ENCODE measurements at regions not wholly inside any gene's neighbourhood (a gene's known extent, or its start where the extent isn't known, plus 50 kb on each side); places are given as distances from the start of the nearest gene placed in this dataset.

DNA sequence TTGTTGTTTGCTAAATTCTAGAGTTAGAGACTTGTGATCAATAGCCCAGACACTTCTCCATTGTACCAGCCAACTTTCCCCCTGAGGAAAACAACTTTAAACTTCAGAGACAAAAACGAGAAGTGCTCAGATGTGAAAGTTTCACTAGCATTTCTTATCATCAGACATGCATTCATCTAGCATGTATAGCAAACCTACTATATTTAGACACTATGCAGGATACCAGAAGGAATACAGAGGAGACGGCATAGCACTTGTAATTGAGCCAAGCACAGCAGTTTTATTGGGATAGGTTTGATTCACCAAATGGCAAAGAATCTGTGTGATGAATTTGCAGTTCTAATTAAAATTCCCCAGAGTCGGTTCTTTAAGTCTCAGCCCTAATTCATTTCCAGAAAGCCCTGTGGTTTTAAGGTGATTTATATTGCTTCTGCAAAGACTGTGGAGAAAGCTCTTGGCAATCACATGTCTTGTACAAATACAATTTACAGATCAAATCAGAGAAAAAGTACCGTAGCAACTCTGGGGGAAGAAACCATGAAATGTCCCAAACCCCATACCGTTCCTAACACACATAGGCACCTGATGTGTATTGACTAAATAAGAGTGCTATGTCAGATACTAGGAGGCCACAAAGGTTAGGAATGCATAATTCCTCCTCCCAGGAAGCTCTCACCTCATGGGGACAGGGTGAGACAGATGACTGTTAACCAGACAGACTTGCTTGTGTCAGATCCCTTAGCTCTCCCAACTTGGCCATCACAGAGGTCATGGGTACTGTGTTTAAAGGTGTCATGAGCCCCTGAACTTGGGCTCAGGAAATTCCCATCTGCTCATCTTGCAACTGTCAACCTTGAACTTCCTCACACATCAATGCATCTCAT, 69.6 kb upstream of the KRAS start:
- in situ Hi-C loops (cut with MboI) = no loop called here
- FAIRE-seq = no peak
- Histone ChIP-seq H3K9ac (ENCODE audit: insufficient read depth in 1 of 2, low read depth in 2 of 2, low read length in 2 of 2) (no peak overlapping the region), H3K9me3 (replicated peaks; ENCODE audit: control insufficient read depth, insufficient read depth, low read depth, low read length) (no peaks in the 10 kb centered on the region), H3K4me2 (ENCODE audit: insufficient read depth, low read length) (no peak overlapping the region), H3K36me3 (ENCODE audit: control insufficient read depth, insufficient read depth, low read length) (no peaks in the 10 kb centered on the region), H3K4me3 (no peak overlapping the region), H3K27ac (ENCODE audit: extremely low read depth, low read depth, low read length) (no peak overlapping the region), H3K27me3 (ENCODE audit: control insufficient read depth in 2 of 2, insufficient read depth in 2 of 2, low read length in 2 of 2) (peaks cover 7 to 12% of the 10 kb centered on the region in 2 experiments; a peak in 3 of 5 replicates), H3K9me1 (ENCODE audit: control insufficient read depth, insufficient read depth, low read length) (no peaks in the 10 kb centered on the region), H3K79me2 (ENCODE audit: control insufficient read depth, insufficient read depth, low read length) (no peaks in the 10 kb centered on the region), H3K4me1 (replicated peaks in 1 of 2; ENCODE audit: control insufficient read depth in 2 of 2, insufficient read depth in 2 of 2, low read length in 2 of 2) (no peaks in the 10 kb centered on the region; a peak in 1 of 5 replicates), H2AFZ (ENCODE audit: low read depth, low read length) (no peak overlapping the region), H4K20me1 (replicated peaks; ENCODE audit: control insufficient read depth, insufficient read depth, low read length) (no peaks in the 10 kb centered on the region)
- ChIA-PET CTCF (ENCODE audit: low intra/inter-chr PET ratio) (no interaction called here), POLR2A (interaction anchor here (1.2 kb wide), 1 partner anchor 19 kb away, joined by 3 read pairs; no protein-coding TSS in a partner anchor)
- WGBS (ENCODE audit: insufficient coverage, low coverage, missing lambda C conversion rate) = 0% methylated on average over 5 of the region's 5 CpGs
- intact Hi-C loops (cut with micrococcal nuclease) = no loop called here
- BruUV-seq (replicated peaks) = no TSS peak
- no peak for DNase-seq (ENCODE audit: extremely low read depth in 1 of 4, low spot score in 3 of 4)
- TF ChIP-seq FOXJ2 (tag; IDR thresholded peaks at IDR 0.05) (no peak), SPI1 (IDR thresholded peaks at IDR 0.05; ENCODE audit: borderline replicate concordance, low read depth, low read length) (peak; percentile 50; the same call in 1 of the 2 replicates), SRSF7 (optimal IDR thresholded peaks at IDR 0.05; ENCODE audit: low read depth, low read length) (no peak)
- no peak for ATAC-seq

GRCh38 chr12:25319233-25319984, 68.7 kb upstream of the KRAS start:
- Histone ChIP-seq H3K27me3 (ENCODE audit: control insufficient read depth in 2 of 2, insufficient read depth in 2 of 2, low read length in 2 of 2) (peaks cover 7 to 12% of the 10 kb centered on the region in 2 experiments; a peak in 3 of 5 replicates), H3K9ac (ENCODE audit: insufficient read depth in 1 of 2, low read depth in 2 of 2, low read length in 2 of 2) (no peak overlapping the region), H3K36me3 (ENCODE audit: control insufficient read depth, insufficient read depth, low read length) (no peaks in the 10 kb centered on the region), H3K4me3 (no peak overlapping the region), H3K9me3 (replicated peaks; ENCODE audit: control insufficient read depth, insufficient read depth, low read depth, low read length) (no peaks in the 10 kb centered on the region), H3K4me2 (ENCODE audit: insufficient read depth, low read length) (no peak overlapping the region), H4K20me1 (replicated peaks; ENCODE audit: control insufficient read depth, insufficient read depth, low read length) (no peaks in the 10 kb centered on the region), H3K4me1 (replicated peaks in 1 of 2; ENCODE audit: control insufficient read depth in 2 of 2, insufficient read depth in 2 of 2, low read length in 2 of 2) (no peaks in the 10 kb centered on the region; a peak in 1 of 5 replicates), H3K79me2 (ENCODE audit: control insufficient read depth, insufficient read depth, low read length) (no peaks in the 10 kb centered on the region), H3K27ac (ENCODE audit: extremely low read depth, low read depth, low read length) (no peak overlapping the region), H3K9me1 (ENCODE audit: control insufficient read depth, insufficient read depth, low read length) (no peaks in the 10 kb centered on the region), H2AFZ (ENCODE audit: low read depth, low read length) (no peak overlapping the region)
- ChIA-PET CTCF (ENCODE audit: low intra/inter-chr PET ratio) (no interaction called here), POLR2A (no interaction called here)
- ATAC-seq = no peak
- peak; percentile 64 for TF ChIP-seq CEBPB (tag; IDR thresholded peaks at IDR 0.05)
- no peak for TF ChIP-seq AFF4 (CRISPR knock-in tag; IDR thresholded peaks at IDR 0.05)
- TF ChIP-seq CEBPG (CRISPR knock-in tag; IDR thresholded peaks at IDR 0.05) = no peak
- peak; percentile 15 to 61; a peak in 2 of 4 replicates for TF ChIP-seq CEBPG (tag; conservative IDR thresholded peaks at IDR 0.05 in 1 of 2, IDR thresholded peaks at IDR 0.05 in 1 of 2)
- WGBS (ENCODE audit: insufficient coverage, low coverage, missing lambda C conversion rate) = 6% methylated on average over 7 of the region's 7 CpGs
- no TSS peak for BruUV-seq (replicated peaks)
- FAIRE-seq = no peak
- intact Hi-C loops (cut with micrococcal nuclease) (no loop called here), in situ Hi-C loops (cut with MboI) (no loop called here)
- DNase-seq (ENCODE audit: extremely low read depth in 1 of 4, low spot score in 3 of 4) = no peak
